Heart left ventricle (tissue), 13 donors: ENCODE measurements at regions not wholly inside any gene's neighbourhood (a gene's known extent, or its start where the extent isn't known, plus 50 kb on each side); places are given as distances from the start of the nearest gene placed in this dataset.

Source experiments
- CTCF ChIP-seq, 12 donors: fragments of 200-600 bp; sonication (generic) in 4 of 12; IDR thresholded peaks; one replicate each; pipeline versions ENCODE4 v1.5.0 to v1.8.0; 2018 to 2022; ENCODE audit warnings: antibody characterized with exemption in 12 of 12, mild to moderate bottlenecking in 5 of 12
- POLR2A ChIP-seq, 2 donors: fragments of 450-650 bp; IDR thresholded peaks; one replicate each; pipeline ENCODE4 v1.6.1; 2017; ENCODE audit warnings: antibody characterized with exemption in 2 of 2, mild to moderate bottlenecking in 2 of 2, moderate library complexity in 2 of 2
- donor health status: ischemic (EF 13 %, LVEDD 7.1; RV severe dilation, severe dysfunction).
- donor health status: DM: no; HTN: yes; CAD: no.
- donor health status: DM: no; HTN: no; CAD: no.
- donor health status: ischemic (EF 25% LVEDD 6.9; RV normal size, moderate dysfunction).
- donor health status: ischemic (EF 25% LVEDD 5.7; RV mildly dilated, moderate dysfunction).
- donor health status: ischemic (EF 35%, LVEDD 5.7; RV mildly dilated, moderate dysfunction).
- donor health status: nonischemic (EF 11% LVEDD 7.7; RV severe dilation, severe dysfunction).
- donor health status: DM: yes; HTN: yes; CAD: no.
- donor health status: PGD.
- donor health status: ischemic (EF 29% LVEDD 5.4; RV normal size, mild dysfunction).
- donor health status: nonischemic (EF 23%, LVEDD 6.1; RV moderate dilation, normal function).

- no peak for TF ChIP-seq POLR2A (IDR thresholded peaks at IDR 0.05)
- TF ChIP-seq CTCF (IDR thresholded peaks at IDR 0.05), result no peak
These were observed 269.9 kb upstream of the DIO3 start for GRCh38 chr14:101291390-101291789.
